ENCODE measurements at regions not wholly inside any gene's neighbourhood (a gene's known extent, or its start where the extent isn't known, plus 50 kb on each side); places are given as distances from the start of the nearest gene placed in this dataset.

GRCh38 chr15:98358971-98359370, 289.4 kb upstream of the IGF1R start:
- H3K4me1 ChIP-seq (ENCODE audit: control insufficient read depth, extremely low read depth, insufficient read depth, low read length) = no peaks in the 10 kb centered on the region
- H3K79me2 ChIP-seq (ENCODE audit: control insufficient read depth, insufficient read depth, low read length) = no peaks in the 10 kb centered on the region
- no peaks in the 10 kb centered on the region for H3K27me3 ChIP-seq (ENCODE audit: control insufficient read depth in 2 of 2, insufficient read depth in 2 of 2, low read length in 2 of 2)
- TF ChIP-seq MYC (IDR thresholded peaks at IDR 0.05; ENCODE audit: low read depth, low read length) = no peak
- TF ChIP-seq POLR2A (IDR thresholded peaks at IDR 0.05; ENCODE audit: low read depth, low read length) = no peak
- TF ChIP-seq JUN (IDR thresholded peaks at IDR 0.05; ENCODE audit: borderline replicate concordance, insufficient read depth, insufficient read length, low read depth) = no peak
- no peak for TF ChIP-seq GATA2 (IDR thresholded peaks at IDR 0.05; ENCODE audit: insufficient read depth, insufficient read length, low read depth, low read length)
- TF ChIP-seq MAX (IDR thresholded peaks at IDR 0.05; ENCODE audit: insufficient read depth, insufficient read length) = no peak
- no peak for TF ChIP-seq CTCF (IDR thresholded peaks at IDR 0.05; ENCODE audit: extremely low read depth in 1 of 2, insufficient read depth in 1 of 2, low read depth in 1 of 2, low read length in 2 of 2)
- TF ChIP-seq FOS (IDR thresholded peaks at IDR 0.05; ENCODE audit: borderline replicate concordance, insufficient read depth, low read length) = no peak
- no peak for TF ChIP-seq EZH2 (IDR thresholded peaks at IDR 0.05; ENCODE audit: borderline replicate concordance, low read depth, low read length, severe bottlenecking)
- no peak for TF ChIP-seq POLR2AphosphoS5 (IDR thresholded peaks at IDR 0.05; ENCODE audit: insufficient read depth, low read depth, low read length)
- ChIA-PET POLR2A (no interaction called here), CTCF (no interaction called here)
- H3K4me3 ChIP-seq (replicated peaks in 1 of 3; ENCODE audit: insufficient read depth in 1 of 3, low read depth in 1 of 3, low read length in 3 of 3) = no peak overlapping the region
- no peak overlapping the region for H3K9ac ChIP-seq (replicated peaks; ENCODE audit: extremely low read depth, insufficient read depth, low read length)
- FAIRE-seq (no peak), DNase-seq (ENCODE audit: low read depth, low spot score) (no peak)
- no peak overlapping the region for H3K4me2 ChIP-seq (ENCODE audit: insufficient read depth, low read length)
- no peaks in the 10 kb centered on the region for H3K36me3 ChIP-seq (ENCODE audit: control insufficient read depth in 2 of 2, extremely low read depth in 1 of 2, insufficient read depth in 2 of 2, low read length in 2 of 2)
- intact Hi-C loops (cut with micrococcal nuclease) (no loop called here), dilution Hi-C loops (cut with MboI; ENCODE audit: extremely low pct_ligation_motif_present, low sequenced_read_pairs) (no loop called here)
- BruUV-seq (replicated peaks) = no TSS peak
- no peak overlapping the region for H3K27ac ChIP-seq (ENCODE audit: insufficient read depth, low read depth, low read length)
- H3K9me1 ChIP-seq (replicated peaks; ENCODE audit: control insufficient read depth, extremely low read depth, insufficient read depth, low read length) = no peaks in the 10 kb centered on the region
- H2AFZ ChIP-seq (ENCODE audit: low read depth, low read length) = no peak overlapping the region
- no peaks in the 10 kb centered on the region for H4K20me1 ChIP-seq (replicated peaks; ENCODE audit: control insufficient read depth, extremely low read depth, insufficient read depth, low read length)
- no peaks in the 10 kb centered on the region for H3K9me3 ChIP-seq (replicated peaks; ENCODE audit: control insufficient read depth, insufficient read depth, low read length)
